Keratinocyte (primary cell): ENCODE measurements at regions not wholly inside any gene's neighbourhood (a gene's known extent, or its start where the extent isn't known, plus 50 kb on each side); places are given as distances from the start of the nearest gene placed in this dataset.
"Not testable (repeated sequence)": the region's sequence is repeated elsewhere in the genome, so short reads cannot be mapped to it uniquely, and the experiment has no call there.

Experiments used
- EZH2 ChIP-seq: IDR thresholded peaks from one replicate; pipeline ENCODE4 v1.6.1; 2012; ENCODE audit warnings: inconsistent platforms, mild to moderate bottlenecking, low read length, moderate library complexity
- TF ChIP-seq, protein P1 (sequence below), 3 experiments: IDR thresholded peaks in 1 of 3; conservative IDR thresholded peaks in 1 of 3; optimal IDR thresholded peaks in 1 of 3; 2 replicates in 2 of 3; 3 replicates in 1 of 3; pipeline versions ENCODE3 to v1.5.1; 2011; ENCODE audit warnings: low read length in 3 of 3, mild to moderate bottlenecking in 3 of 3, moderate library complexity in 2 of 3, control low read depth in 1 of 3, inconsistent platforms in 1 of 3; ENCODE audit not compliant: insufficient read depth in 2 of 3; ENCODE audit errors: extremely low read depth in 1 of 3

DNA sequence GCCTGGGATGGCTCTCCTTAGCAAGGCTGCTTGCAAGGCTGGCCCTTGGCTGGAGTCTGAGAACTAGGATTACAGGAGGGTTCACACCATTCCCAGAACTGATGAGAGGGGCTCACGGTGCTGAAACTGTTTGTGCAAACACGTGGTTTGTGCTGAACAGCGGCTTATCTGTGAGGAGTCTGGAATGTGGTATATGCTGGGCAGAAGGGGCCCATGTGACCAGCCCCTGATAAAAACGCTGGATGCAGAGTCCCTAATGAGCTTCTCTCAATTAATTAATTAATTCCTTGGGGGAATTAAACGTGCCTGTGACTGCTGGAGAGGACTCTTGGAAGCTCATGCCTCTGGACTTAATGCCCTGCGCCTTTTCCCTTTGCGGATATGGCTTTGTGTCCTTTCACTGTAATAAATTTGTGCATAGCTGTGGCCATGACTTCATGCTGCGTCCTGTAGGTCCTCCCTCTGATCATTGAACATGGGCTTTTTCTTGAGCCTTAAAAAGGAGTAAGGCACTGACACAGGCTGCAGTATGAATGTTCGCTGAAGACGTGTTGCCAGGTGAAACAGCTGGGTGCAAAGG lies 109.7 kb downstream of the CDRT15L2 start:
- TF ChIP-seq, protein P1, sequence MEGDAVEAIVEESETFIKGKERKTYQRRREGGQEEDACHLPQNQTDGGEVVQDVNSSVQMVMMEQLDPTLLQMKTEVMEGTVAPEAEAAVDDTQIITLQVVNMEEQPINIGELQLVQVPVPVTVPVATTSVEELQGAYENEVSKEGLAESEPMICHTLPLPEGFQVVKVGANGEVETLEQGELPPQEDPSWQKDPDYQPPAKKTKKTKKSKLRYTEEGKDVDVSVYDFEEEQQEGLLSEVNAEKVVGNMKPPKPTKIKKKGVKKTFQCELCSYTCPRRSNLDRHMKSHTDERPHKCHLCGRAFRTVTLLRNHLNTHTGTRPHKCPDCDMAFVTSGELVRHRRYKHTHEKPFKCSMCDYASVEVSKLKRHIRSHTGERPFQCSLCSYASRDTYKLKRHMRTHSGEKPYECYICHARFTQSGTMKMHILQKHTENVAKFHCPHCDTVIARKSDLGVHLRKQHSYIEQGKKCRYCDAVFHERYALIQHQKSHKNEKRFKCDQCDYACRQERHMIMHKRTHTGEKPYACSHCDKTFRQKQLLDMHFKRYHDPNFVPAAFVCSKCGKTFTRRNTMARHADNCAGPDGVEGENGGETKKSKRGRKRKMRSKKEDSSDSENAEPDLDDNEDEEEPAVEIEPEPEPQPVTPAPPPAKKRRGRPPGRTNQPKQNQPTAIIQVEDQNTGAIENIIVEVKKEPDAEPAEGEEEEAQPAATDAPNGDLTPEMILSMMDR (optimal IDR thresholded peaks at IDR 0.05 in 1 of 3, IDR thresholded peaks at IDR 0.05 in 1 of 3, conservative IDR thresholded peaks at IDR 0.05 in 1 of 3; ENCODE audit: extremely low read depth in 1 of 3, insufficient read depth in 2 of 3, low read length in 3 of 3) = not testable (repeated sequence)
- not testable (repeated sequence) for TF ChIP-seq EZH2
